ENCODE measurements at regions not wholly inside any gene's neighbourhood (a gene's known extent, or its start where the extent isn't known, plus 50 kb on each side); places are given as distances from the start of the nearest gene placed in this dataset.

GRCh38 chr9:87149799-87150198, 202.5 kb upstream of the GAS1 start:
- WGBS (ENCODE audit: extremely low coverage, insufficient read length, low lambda C conversion rate): no CpG with 5 or more reads among the region's 4 CpGs
- Histone ChIP-seq H3K18ac (ENCODE audit: insufficient read length, low read depth, low read length) (no peak overlapping the region), H3K9me3 (ENCODE audit: control insufficient read depth, low read depth, low read length) (no peaks in the 10 kb centered on the region), H2BK20ac (ENCODE audit: low read depth, low read length, poor library complexity, severe bottlenecking) (no peak overlapping the region), H3K14ac (ENCODE audit: insufficient read depth, low read length) (no peak overlapping the region), H3K56ac (ENCODE audit: insufficient read length, low read depth, low read length) (no peak overlapping the region), H3K9ac (ENCODE audit: extremely low read depth, insufficient read length, low read length) (no peak overlapping the region), H3K79me1 (ENCODE audit: insufficient read depth, low read depth, low read length, poor library complexity, severe bottlenecking) (no peaks in the 10 kb centered on the region), H2BK5ac (ENCODE audit: insufficient read length, low read length) (no peak overlapping the region), H4K5ac (ENCODE audit: insufficient read length, low read depth, low read length) (no peak overlapping the region), H3K23ac (ENCODE audit: insufficient read length, low read depth, low read length) (no peak overlapping the region), H3T11ph (ENCODE audit: low read length) (no peak overlapping the region), H2BK15ac (ENCODE audit: low read depth, low read length) (no peak overlapping the region), H3K4me2 (ENCODE audit: insufficient read depth, insufficient read length, low read length) (no peak overlapping the region), H3K23me2 (ENCODE audit: insufficient read length, low read depth, low read length, poor library complexity, severe bottlenecking) (no peaks in the 10 kb centered on the region), H2BK120ac (ENCODE audit: low read depth, low read length, poor library complexity, severe bottlenecking) (no peak overlapping the region), H4K8ac (replicated peaks; ENCODE audit: insufficient read length, low read depth, low read length) (no peak overlapping the region), H4K91ac (ENCODE audit: insufficient read length, low read depth, low read length) (no peak overlapping the region), H3K79me2 (ENCODE audit: insufficient read depth, low read length) (no peaks in the 10 kb centered on the region), H2BK12ac (ENCODE audit: insufficient read length, low read depth, low read length) (no peak overlapping the region), H3K27me3 (ENCODE audit: insufficient read depth, low read length) (no peaks in the 10 kb centered on the region), H4K20me1 (ENCODE audit: control insufficient read depth, insufficient read depth, insufficient read length) (no peaks in the 10 kb centered on the region), H2AFZ (ENCODE audit: low read length) (no peak overlapping the region), H3K4me1 (ENCODE audit: insufficient read depth, low read length) (peaks cover 2% of the 10 kb centered on the region; the same call in 1 of the 2 replicates), H2AK5ac (ENCODE audit: insufficient read length, low read length) (no peak overlapping the region), H3K27ac (ENCODE audit: insufficient read length, low read depth, low read length) (no peak overlapping the region), H3K4ac (ENCODE audit: low read depth, low read length) (no peak overlapping the region)
- Mint-ChIP-seq H3K4me3 (no peak overlapping the region), H3K27ac (no peak overlapping the region), H3K27me3 (ENCODE audit: low read depth) (peaks cover 52% of the 10 kb centered on the region), H3K36me3 (ENCODE audit: insufficient read depth in 1 of 3, low read depth in 3 of 3) (peaks cover 0 to 15% (median 1%) of the 10 kb centered on the region in 3 experiments; a peak in 3 of 7 replicates), H3K4me1 (peaks cover 2 to 13% of the 10 kb centered on the region in 2 experiments), H3K9me3 (no peaks in the 10 kb centered on the region; a peak in 1 of 5 replicates)
- DNase-seq: no peak
- TF ChIP-seq, protein P1, sequence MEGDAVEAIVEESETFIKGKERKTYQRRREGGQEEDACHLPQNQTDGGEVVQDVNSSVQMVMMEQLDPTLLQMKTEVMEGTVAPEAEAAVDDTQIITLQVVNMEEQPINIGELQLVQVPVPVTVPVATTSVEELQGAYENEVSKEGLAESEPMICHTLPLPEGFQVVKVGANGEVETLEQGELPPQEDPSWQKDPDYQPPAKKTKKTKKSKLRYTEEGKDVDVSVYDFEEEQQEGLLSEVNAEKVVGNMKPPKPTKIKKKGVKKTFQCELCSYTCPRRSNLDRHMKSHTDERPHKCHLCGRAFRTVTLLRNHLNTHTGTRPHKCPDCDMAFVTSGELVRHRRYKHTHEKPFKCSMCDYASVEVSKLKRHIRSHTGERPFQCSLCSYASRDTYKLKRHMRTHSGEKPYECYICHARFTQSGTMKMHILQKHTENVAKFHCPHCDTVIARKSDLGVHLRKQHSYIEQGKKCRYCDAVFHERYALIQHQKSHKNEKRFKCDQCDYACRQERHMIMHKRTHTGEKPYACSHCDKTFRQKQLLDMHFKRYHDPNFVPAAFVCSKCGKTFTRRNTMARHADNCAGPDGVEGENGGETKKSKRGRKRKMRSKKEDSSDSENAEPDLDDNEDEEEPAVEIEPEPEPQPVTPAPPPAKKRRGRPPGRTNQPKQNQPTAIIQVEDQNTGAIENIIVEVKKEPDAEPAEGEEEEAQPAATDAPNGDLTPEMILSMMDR (conservative IDR thresholded peaks at IDR 0.05): no peak
